A673 (cell line): ENCODE measurements at regions not wholly inside any gene's neighbourhood (a gene's known extent, or its start where the extent isn't known, plus 50 kb on each side); places are given as distances from the start of the nearest gene placed in this dataset.

Experiments
- BruUV-seq: library from RNA; stranded (reverse); fragments of 400-500 nt; replicated peaks from 2 replicates; lab custom pipeline; 2021; lab: Mats Ljungman, UMichigan
- CTCF ChIA-PET: fragments of 300-600 bp; sonication (Branson Sonifier 250); formaldehyde crosslinking; loops from one replicate; lab custom pipeline; 2022; ENCODE audit warnings: antibody characterized with exemption; lab: Charles Lee
- POLR2A ChIA-PET: fragments of 300-600 bp; sonication (Branson Sonifier 250); formaldehyde crosslinking; loops from one replicate; lab custom pipeline; 2022; ENCODE audit warnings: antibody characterized with exemption; ENCODE audit not compliant: low non-redundant PET; lab: Charles Lee
- DNase-seq: peaks from one replicate; pipeline ENCODE4 v3.0.0-alpha.2; 2015; ENCODE audit warnings: low spot score
- H3K27ac ChIP-seq: fragments of 200-600 bp; sonication (generic); 2 replicates; pipeline ENCODE4 v1.5.1; 2016; ENCODE audit warnings: mixed run types, low read depth, mild to moderate bottlenecking, mixed read lengths, antibody characterized with exemption, low read length; ENCODE audit not compliant: poor library complexity, severe bottlenecking
- H3K27me3 ChIP-seq: fragments of 200-600 bp; sonication (generic); replicated peaks from 2 replicates; pipeline ENCODE4 v1.6.1; 2017; ENCODE audit warnings: mixed run types, low read depth, mild to moderate bottlenecking, mixed read lengths, antibody characterized with exemption, low read length; ENCODE audit not compliant: insufficient read depth, poor library complexity
- H3K36me3 ChIP-seq: fragments of 200-600 bp; sonication (generic); 2 replicates; pipeline ENCODE4 v1.6.1; 2016; ENCODE audit warnings: mixed run types, mild to moderate bottlenecking, mixed read lengths, antibody characterized with exemption, low read length; ENCODE audit not compliant: insufficient read depth, poor library complexity, severe bottlenecking
- H3K4me1 ChIP-seq: fragments of 200-600 bp; sonication (generic); 2 replicates; pipeline ENCODE4 v1.6.1; 2017; ENCODE audit warnings: mixed run types, mild to moderate bottlenecking, mixed read lengths, antibody characterized with exemption, low read length; ENCODE audit not compliant: insufficient read depth, poor library complexity, severe bottlenecking
- H3K4me3 ChIP-seq: fragments of 200-600 bp; sonication (generic); 2 replicates; pipeline ENCODE4 v1.5.1; 2016; ENCODE audit warnings: low read depth, mixed run types, mild to moderate bottlenecking, mixed read lengths, low read length; ENCODE audit not compliant: poor library complexity, severe bottlenecking
- H3K9me3 ChIP-seq: fragments of 200-600 bp; sonication (generic); 2 replicates; pipeline ENCODE4 v1.6.1; 2016; ENCODE audit warnings: mixed run types, low read depth, mild to moderate bottlenecking, mixed read lengths, antibody characterized with exemption, low read length; ENCODE audit not compliant: poor library complexity, severe bottlenecking
- CTCF ChIP-seq: fragments of 300-800, 200-600 bp; sonication (generic); conservative IDR thresholded peaks from 2 replicates; pipeline ENCODE4 v1.5.1; 2017; ENCODE audit warnings: low read depth, mild to moderate bottlenecking, antibody characterized with exemption, low read length, moderate library complexity, mixed read lengths
- EZH2 ChIP-seq: fragments of 200-600 bp; sonication (generic); IDR thresholded peaks from 2 replicates; pipeline ENCODE4 v1.6.1; 2017; ENCODE audit warnings: borderline replicate concordance, low read depth, mild to moderate bottlenecking, mixed read lengths, antibody characterized with exemption, low read length; ENCODE audit not compliant: poor library complexity, severe bottlenecking
- intact Hi-C: fragments of 100-400 bp; cut with micrococcal nuclease; formaldehyde crosslinking; loops from one replicate; pipeline ENCODE4 v1.10.0; 2022; ENCODE audit not compliant: unreplicated experiment

- no TSS peak for BruUV-seq
- POLR2A ChIA-PET: no interaction called here
- Histone ChIP-seq H3K4me1 (peaks cover 13% of the 10 kb centered on the region), H3K4me3 (no peak overlapping the region), H3K36me3 (no peaks in the 10 kb centered on the region), H3K27me3 (no peaks in the 10 kb centered on the region), H3K9me3 (peaks cover 7% of the 10 kb centered on the region), H3K27ac (no peak overlapping the region)
- DNase-seq: no peak
- TF ChIP-seq EZH2: no peak
- TF ChIP-seq CTCF: no peak
- CTCF ChIA-PET: no interaction called here
- intact Hi-C loops: no loop called here
Observed at GRCh38 chr18:11259469-11260150, 110.2 kb upstream of the PIEZO2 start.

- H3K36me3 ChIP-seq: no peaks in the 10 kb centered on the region
- H3K27me3 ChIP-seq: no peaks in the 10 kb centered on the region
- H3K4me1 ChIP-seq: peaks cover 13% of the 10 kb centered on the region
- no peaks in the 10 kb centered on the region for H3K9me3 ChIP-seq
- intact Hi-C loops: no loop called here
- no peak overlapping the region for H3K4me3 ChIP-seq
- DNase-seq: peak; percentile 83
- BruUV-seq: no TSS peak
- TF ChIP-seq EZH2: no peak
- no peak for TF ChIP-seq CTCF
- no peak overlapping the region for H3K27ac ChIP-seq
- ChIA-PET POLR2A (no interaction called here), CTCF (no interaction called here)
Observed at GRCh38 chr18:11258039-11258610, 108.8 kb upstream of the PIEZO2 start.

- TF ChIP-seq EZH2: no peak
- TF ChIP-seq CTCF: no peak
- H3K9me3 ChIP-seq: no peaks in the 10 kb centered on the region
- H3K36me3 ChIP-seq: no peaks in the 10 kb centered on the region
- ChIA-PET POLR2A (no interaction called here), CTCF (no interaction called here)
- no peak for DNase-seq
- H3K27ac ChIP-seq: no peak overlapping the region
- H3K27me3 ChIP-seq: no peaks in the 10 kb centered on the region
- no TSS peak for BruUV-seq
- H3K4me3 ChIP-seq: no peak overlapping the region
- intact Hi-C loops: no loop called here
- peaks cover 13% of the 10 kb centered on the region for H3K4me1 ChIP-seq
Observed at GRCh38 chr18:11256251-11256650, 106.9 kb upstream of the PIEZO2 start.
